ENCODE measurements at regions not wholly inside any gene's neighbourhood (a gene's known extent, or its start where the extent isn't known, plus 50 kb on each side); places are given as distances from the start of the nearest gene placed in this dataset.

GRCh38 chr2:103669531-103669930 lies 907.7 kb downstream of the TMEM182 start:
- no peak overlapping the region for H3K27ac Mint-ChIP-seq
- H3K4me3 ChIP-seq (ENCODE audit: low read length) = no peak overlapping the region
- no peaks in the 10 kb centered on the region for H3K27me3 ChIP-seq (ENCODE audit: control insufficient read depth, insufficient read depth, low read length, poor library complexity, severe bottlenecking)
- H3K36me3 ChIP-seq (ENCODE audit: control insufficient read depth, insufficient read depth, low read length) = no peaks in the 10 kb centered on the region
- no peaks in the 10 kb centered on the region for H3K9me3 ChIP-seq (ENCODE audit: control insufficient read depth, low read length)
- WGBS, 2 experiments (ENCODE audit: insufficient coverage in 1 of 2, insufficient read length in 1 of 2) = 95 to 96% methylated on average over 5 to 6 of the region's 6 CpGs
- TF ChIP-seq CTCF (conservative IDR thresholded peaks at IDR 0.05) = no peak
- H3K4me3 Mint-ChIP-seq = no peak overlapping the region
- H3K4me1 Mint-ChIP-seq = peaks cover 18% of the 10 kb centered on the region
- H3K4me1 ChIP-seq (ENCODE audit: control insufficient read depth, insufficient read depth, low read length) = peaks cover 2% of the 10 kb centered on the region
- H3K27ac ChIP-seq (ENCODE audit: low read depth, low read length) = no peak overlapping the region
- H3K36me3 Mint-ChIP-seq (ENCODE audit: low read depth) = no peaks in the 10 kb centered on the region
- H3K9ac ChIP-seq (ENCODE audit: extremely low read depth, low read length, poor library complexity, severe bottlenecking) = no peak overlapping the region
- H3K9me3 Mint-ChIP-seq = no peaks in the 10 kb centered on the region
- no peak for DNase-seq
- no peaks in the 10 kb centered on the region for H3K27me3 Mint-ChIP-seq (ENCODE audit: insufficient read depth)

Data from endodermal cell (in vitro differentiated cells).